ENCODE measurements at regions not wholly inside any gene's neighbourhood (a gene's known extent, or its start where the extent isn't known, plus 50 kb on each side); places are given as distances from the start of the nearest gene placed in this dataset.

DNA sequence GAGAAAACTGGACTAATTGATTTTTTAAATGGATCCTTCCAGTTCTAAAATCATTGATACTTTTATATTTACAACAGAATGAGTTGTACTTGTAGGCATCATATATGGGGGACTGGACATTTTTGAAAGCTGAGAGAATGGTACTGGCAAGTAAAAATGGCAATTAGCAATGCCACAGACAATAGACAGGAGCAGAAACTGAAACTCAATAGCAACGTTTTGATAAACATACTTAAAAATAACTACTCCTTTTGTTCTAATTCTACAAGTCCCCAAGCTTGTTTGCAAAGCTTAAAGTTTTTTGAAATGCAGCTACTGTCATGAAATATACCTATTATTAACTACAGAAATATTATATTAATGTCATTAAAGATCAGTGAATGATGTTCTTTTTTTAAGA is 52.8 kb upstream of the FBXL7 start:
- no peak overlapping the region for H3K27ac Mint-ChIP-seq
- H3K9me3 Mint-ChIP-seq = peaks cover 12% of the 10 kb centered on the region
- H3K36me3 Mint-ChIP-seq (ENCODE audit: low read depth) = no peaks in the 10 kb centered on the region
- intact Hi-C loops (cut with micrococcal nuclease) = no loop called here
- H3K27me3 Mint-ChIP-seq = no peaks in the 10 kb centered on the region
- no peak overlapping the region for H3K4me3 Mint-ChIP-seq
- no peaks in the 10 kb centered on the region for H3K4me1 Mint-ChIP-seq
- no peak for DNase-seq

DNA sequence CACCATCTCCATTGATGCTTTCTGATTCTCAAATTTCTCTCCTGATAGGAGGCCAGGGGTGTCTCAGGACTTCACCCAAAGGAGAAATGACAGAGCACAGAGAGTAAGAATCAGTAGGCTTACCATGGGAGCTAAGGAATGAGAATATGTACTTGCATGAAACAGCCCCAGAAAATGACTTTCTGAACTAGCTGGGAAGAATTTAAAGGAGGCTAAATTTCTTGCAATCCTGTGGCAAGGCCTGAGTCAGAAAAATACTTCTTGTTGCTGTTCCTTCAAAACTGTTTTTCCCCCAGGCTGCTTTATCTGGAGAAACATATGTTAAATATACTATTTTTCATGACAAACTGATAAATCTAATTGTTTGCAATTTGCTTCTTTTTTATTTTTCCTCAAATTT is 53.4 kb upstream of the FBXL7 start:
- intact Hi-C loops (cut with micrococcal nuclease) = no loop called here
- Mint-ChIP-seq H3K27ac (no peak overlapping the region), H3K9me3 (peaks cover 12% of the 10 kb centered on the region), H3K4me1 (no peaks in the 10 kb centered on the region), H3K4me3 (no peak overlapping the region), H3K27me3 (no peaks in the 10 kb centered on the region), H3K36me3 (ENCODE audit: low read depth) (no peaks in the 10 kb centered on the region)
- DNase-seq = no peak

- Mint-ChIP-seq H3K36me3 (ENCODE audit: low read depth) (no peaks in the 10 kb centered on the region), H3K4me3 (no peak overlapping the region), H3K27ac (no peak overlapping the region), H3K9me3 (peaks cover 8% of the 10 kb centered on the region), H3K4me1 (no peaks in the 10 kb centered on the region), H3K27me3 (no peaks in the 10 kb centered on the region)
- intact Hi-C loops (cut with micrococcal nuclease) = no loop called here
- no peak for DNase-seq
Observed at GRCh38 chr5:15442193-15442570, 57.8 kb upstream of the FBXL7 start.

GRCh38 chr5:15441433-15442192 is 58.4 kb upstream of the FBXL7 start:
- Mint-ChIP-seq H3K36me3 (ENCODE audit: low read depth) (no peaks in the 10 kb centered on the region), H3K27ac (no peak overlapping the region), H3K4me3 (no peak overlapping the region), H3K9me3 (peaks cover 8% of the 10 kb centered on the region), H3K27me3 (no peaks in the 10 kb centered on the region), H3K4me1 (no peaks in the 10 kb centered on the region)
- intact Hi-C loops (cut with micrococcal nuclease) = no loop called here
- no peak for DNase-seq

- DNase-seq = no peak
- Mint-ChIP-seq H3K9me3 (peaks cover 8% of the 10 kb centered on the region), H3K4me3 (no peak overlapping the region), H3K4me1 (no peaks in the 10 kb centered on the region), H3K27ac (no peak overlapping the region), H3K27me3 (no peaks in the 10 kb centered on the region), H3K36me3 (ENCODE audit: low read depth) (no peaks in the 10 kb centered on the region)
- intact Hi-C loops (cut with micrococcal nuclease) = no loop called here
Observed at GRCh38 chr5:15440434-15440833, 59.5 kb upstream of the FBXL7 start.

DNA sequence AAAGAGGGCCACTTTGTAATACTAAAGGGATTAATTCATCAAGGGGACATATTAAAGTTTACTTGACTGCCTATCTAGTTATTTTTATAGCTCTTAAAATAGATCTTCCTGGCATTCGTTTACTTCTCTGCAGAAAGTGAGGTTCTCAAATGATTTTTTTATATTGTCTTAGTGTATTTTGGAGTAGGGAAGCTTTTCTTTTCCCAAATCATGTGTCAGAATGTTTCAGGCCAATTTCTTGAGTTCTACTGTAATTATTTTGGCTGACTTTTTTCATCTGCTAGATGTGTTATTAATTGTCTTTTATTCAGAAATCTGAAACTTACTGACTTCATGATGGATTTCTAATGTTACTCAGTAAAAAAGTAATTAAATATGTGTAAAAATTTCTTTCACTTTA is 60.2 kb upstream of the FBXL7 start:
- H3K27ac Mint-ChIP-seq = no peak overlapping the region
- no peaks in the 10 kb centered on the region for H3K36me3 Mint-ChIP-seq (ENCODE audit: low read depth)
- H3K4me3 Mint-ChIP-seq = no peak overlapping the region
- no peaks in the 10 kb centered on the region for H3K4me1 Mint-ChIP-seq
- no peak for DNase-seq
- H3K9me3 Mint-ChIP-seq = peaks cover 8% of the 10 kb centered on the region
- no peaks in the 10 kb centered on the region for H3K27me3 Mint-ChIP-seq
- intact Hi-C loops (cut with micrococcal nuclease) = no loop called here

GRCh38 chr5:15433709-15434108 is 66.3 kb upstream of the FBXL7 start:
- Mint-ChIP-seq H3K36me3 (ENCODE audit: low read depth) (no peaks in the 10 kb centered on the region), H3K4me3 (no peak overlapping the region), H3K4me1 (no peaks in the 10 kb centered on the region), H3K27ac (no peak overlapping the region), H3K9me3 (peaks cover 3% of the 10 kb centered on the region), H3K27me3 (no peaks in the 10 kb centered on the region)
- intact Hi-C loops (cut with micrococcal nuclease) = no loop called here
- DNase-seq = no peak

DNA sequence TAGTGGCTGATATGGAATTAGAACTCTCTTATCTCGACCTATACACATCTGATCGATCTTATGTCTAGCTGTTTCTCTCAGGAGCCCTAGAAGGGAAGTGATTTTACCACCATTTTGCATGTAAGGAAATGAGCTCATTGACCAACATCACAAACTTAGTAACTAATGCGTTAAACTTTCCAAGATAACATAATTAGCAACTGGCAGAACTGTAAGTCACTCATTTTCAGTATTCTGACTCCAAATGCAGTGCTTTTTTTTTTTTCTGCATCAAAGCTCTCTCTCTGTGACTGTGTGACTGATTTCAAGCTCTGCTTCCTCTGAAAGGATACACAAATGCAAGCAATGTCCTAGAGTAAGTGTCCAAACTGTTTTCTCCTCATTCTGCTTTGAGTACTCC is 68.1 kb upstream of the FBXL7 start:
- H3K9me3 Mint-ChIP-seq = peaks cover 3% of the 10 kb centered on the region

DNA sequence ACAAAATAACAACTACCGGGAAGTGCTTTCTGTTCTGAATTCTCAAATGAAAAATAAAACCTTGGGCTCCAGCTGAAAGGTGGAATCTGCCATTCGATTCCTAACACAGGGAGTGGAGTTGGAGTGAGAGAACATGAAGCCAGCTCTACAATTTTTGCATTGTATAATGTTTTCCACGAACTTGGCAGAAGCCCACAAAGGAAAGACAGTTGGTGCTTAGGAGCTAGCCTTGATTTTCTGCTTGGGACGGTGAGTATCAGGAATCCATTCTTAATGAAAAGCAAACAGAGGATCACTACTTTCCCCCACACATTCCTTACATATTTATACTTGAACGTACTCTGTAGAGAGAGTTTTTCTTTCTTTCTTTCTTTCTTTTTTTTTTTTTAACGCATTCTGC is 74.2 kb upstream of the FBXL7 start:
- Mint-ChIP-seq H3K27me3 (no peaks in the 10 kb centered on the region), H3K27ac (no peak overlapping the region), H3K4me3 (no peak overlapping the region), H3K36me3 (ENCODE audit: low read depth) (no peaks in the 10 kb centered on the region), H3K4me1 (no peaks in the 10 kb centered on the region), H3K9me3 (peaks cover 3% of the 10 kb centered on the region)
- intact Hi-C loops (cut with micrococcal nuclease) = no loop called here
- no peak for DNase-seq

More for the DNA sequence above, 68.1 kb upstream of the FBXL7 start:
- intact Hi-C loops (cut with micrococcal nuclease) = no loop called here
- H3K4me3 Mint-ChIP-seq = no peak overlapping the region
- no peaks in the 10 kb centered on the region for H3K27me3 Mint-ChIP-seq
- H3K36me3 Mint-ChIP-seq (ENCODE audit: low read depth) = no peaks in the 10 kb centered on the region
- DNase-seq = no peak
- no peak overlapping the region for H3K27ac Mint-ChIP-seq
- no peaks in the 10 kb centered on the region for H3K4me1 Mint-ChIP-seq

- no peak for DNase-seq
- H3K27me3 Mint-ChIP-seq = no peaks in the 10 kb centered on the region
- intact Hi-C loops (cut with micrococcal nuclease) = no loop called here
- H3K36me3 Mint-ChIP-seq (ENCODE audit: low read depth) = no peaks in the 10 kb centered on the region
- no peak overlapping the region for H3K4me3 Mint-ChIP-seq
- no peak overlapping the region for H3K27ac Mint-ChIP-seq
- no peaks in the 10 kb centered on the region for H3K9me3 Mint-ChIP-seq
- no peaks in the 10 kb centered on the region for H3K4me1 Mint-ChIP-seq
Observed at GRCh38 chr5:15424769-15425168, 75.2 kb upstream of the FBXL7 start.

- DNase-seq = no peak
- no peaks in the 10 kb centered on the region for H3K4me1 Mint-ChIP-seq
- no peak overlapping the region for H3K27ac Mint-ChIP-seq
- no peaks in the 10 kb centered on the region for H3K27me3 Mint-ChIP-seq
- intact Hi-C loops (cut with micrococcal nuclease) = no loop called here
- no peaks in the 10 kb centered on the region for H3K36me3 Mint-ChIP-seq (ENCODE audit: low read depth)
- peaks cover 3% of the 10 kb centered on the region for H3K9me3 Mint-ChIP-seq
- H3K4me3 Mint-ChIP-seq = no peak overlapping the region
Observed at GRCh38 chr5:15421921-15422412, 78.0 kb upstream of the FBXL7 start.

GRCh38 chr5:15421381-15421780 is 78.6 kb upstream of the FBXL7 start:
- Mint-ChIP-seq H3K27ac (no peak overlapping the region), H3K4me3 (no peak overlapping the region), H3K36me3 (ENCODE audit: low read depth) (no peaks in the 10 kb centered on the region), H3K27me3 (no peaks in the 10 kb centered on the region), H3K4me1 (no peaks in the 10 kb centered on the region), H3K9me3 (peaks cover 3% of the 10 kb centered on the region)
- intact Hi-C loops (cut with micrococcal nuclease) = no loop called here
- DNase-seq = no peak

DNA sequence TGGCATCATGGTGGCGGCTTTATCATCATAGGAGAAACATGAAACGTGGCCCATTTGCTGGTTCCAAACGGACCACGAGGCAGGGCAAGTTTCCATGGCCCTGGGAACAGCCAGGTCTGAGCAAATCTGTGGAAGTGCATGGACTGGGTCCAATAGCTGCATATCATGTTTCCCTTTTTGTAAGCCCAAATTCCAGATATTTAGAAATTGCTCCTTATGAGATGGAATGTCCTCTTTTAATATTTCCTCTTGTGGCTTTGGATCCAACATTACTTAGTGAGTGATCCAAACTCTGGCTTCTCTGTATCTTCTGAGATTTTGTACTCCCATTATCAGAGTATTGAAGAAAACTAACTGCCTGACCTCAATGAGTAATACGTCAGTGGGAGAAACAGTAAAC is 79.8 kb upstream of the FBXL7 start:
- Mint-ChIP-seq H3K4me3 (no peak overlapping the region), H3K27ac (no peak overlapping the region), H3K4me1 (no peaks in the 10 kb centered on the region), H3K27me3 (no peaks in the 10 kb centered on the region), H3K9me3 (peaks cover 3% of the 10 kb centered on the region), H3K36me3 (ENCODE audit: low read depth) (no peaks in the 10 kb centered on the region)
- intact Hi-C loops (cut with micrococcal nuclease) = no loop called here
- no peak for DNase-seq

DNA sequence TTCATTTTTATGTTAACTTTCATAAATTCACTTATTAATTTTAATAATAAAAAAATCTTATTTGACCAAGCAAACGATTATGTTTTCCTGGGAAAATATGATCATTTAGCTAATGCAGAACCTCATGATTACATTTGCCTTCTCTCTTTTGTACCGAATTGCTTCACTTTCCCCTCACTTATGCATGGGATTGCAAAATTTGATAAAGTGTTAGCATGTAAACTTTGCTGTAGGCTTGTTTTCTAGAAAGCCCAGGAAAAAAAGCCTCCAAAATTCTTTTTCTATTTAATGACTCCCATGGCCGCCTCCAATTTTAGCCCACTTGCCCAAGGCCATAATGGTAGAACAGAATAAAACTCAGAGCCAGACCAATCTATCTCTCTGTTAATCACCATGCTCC is 82.8 kb upstream of the FBXL7 start:
- no peak overlapping the region for H3K4me3 Mint-ChIP-seq
- H3K9me3 Mint-ChIP-seq = peaks cover 11% of the 10 kb centered on the region
- DNase-seq = no peak
- H3K4me1 Mint-ChIP-seq = no peaks in the 10 kb centered on the region
- H3K36me3 Mint-ChIP-seq (ENCODE audit: low read depth) = no peaks in the 10 kb centered on the region
- intact Hi-C loops (cut with micrococcal nuclease) = no loop called here
- no peak overlapping the region for H3K27ac Mint-ChIP-seq
- H3K27me3 Mint-ChIP-seq = no peaks in the 10 kb centered on the region

DNA sequence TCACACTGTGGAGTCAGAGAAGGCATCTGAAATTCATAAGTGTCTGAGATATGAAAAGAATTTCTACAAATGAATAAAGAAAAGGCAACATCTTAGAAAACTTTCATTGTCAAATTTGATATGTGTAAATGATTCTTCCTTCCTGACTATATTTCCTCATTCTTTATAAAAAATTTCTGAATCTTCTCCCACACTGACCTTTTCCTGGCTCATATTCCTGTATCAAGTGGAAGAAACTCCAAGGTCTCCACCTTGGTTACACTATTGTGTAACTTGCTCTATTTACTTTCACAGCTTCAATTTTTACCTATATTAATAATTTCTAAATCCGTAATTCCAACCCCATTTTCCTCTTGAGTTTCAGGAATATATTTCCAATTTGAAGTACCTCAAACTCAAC is 93.5 kb upstream of the FBXL7 start:
- Mint-ChIP-seq H3K4me1 (no peaks in the 10 kb centered on the region), H3K9me3 (no peaks in the 10 kb centered on the region), H3K4me3 (no peak overlapping the region), H3K36me3 (ENCODE audit: low read depth) (no peaks in the 10 kb centered on the region), H3K27me3 (no peaks in the 10 kb centered on the region), H3K27ac (no peak overlapping the region)
- DNase-seq = no peak
- intact Hi-C loops (cut with micrococcal nuclease) = no loop called here
